Smooth muscle cell of the brain vasculature (primary cell): ENCODE measurements at regions not wholly inside any gene's neighbourhood (a gene's known extent, or its start where the extent isn't known, plus 50 kb on each side); places are given as distances from the start of the nearest gene placed in this dataset.
"Not testable (repeated sequence)": the region's sequence is repeated elsewhere in the genome, so short reads cannot be mapped to it uniquely, and the experiment has no call there.

Experiments used
- DNase-seq: peaks from one replicate; pipeline ENCODE4 v3.0.0-alpha.2; 2012; ENCODE audit warnings: low read depth, low spot score

DNA sequence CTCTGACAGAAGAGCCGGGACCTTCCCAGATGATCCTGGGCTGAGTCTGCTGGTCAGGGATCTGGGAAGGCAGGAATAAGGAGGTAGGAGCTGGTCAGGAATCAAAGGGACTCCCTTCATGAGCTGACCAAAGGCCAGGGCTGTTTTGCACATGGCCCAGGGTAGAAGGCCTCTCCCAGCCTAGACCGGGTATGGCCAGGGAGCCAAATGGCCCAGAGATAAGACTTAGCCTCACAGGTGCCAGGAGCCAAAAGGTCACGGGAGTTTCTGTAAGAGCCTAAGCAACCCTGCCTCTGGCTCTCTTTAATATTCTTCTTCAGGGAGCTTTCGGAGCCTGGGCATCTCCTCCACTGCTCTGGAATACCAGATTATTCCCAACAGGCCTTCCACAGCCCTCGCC, 191.3 kb upstream of the PWP1 start:
- no peak for DNase-seq

DNA sequence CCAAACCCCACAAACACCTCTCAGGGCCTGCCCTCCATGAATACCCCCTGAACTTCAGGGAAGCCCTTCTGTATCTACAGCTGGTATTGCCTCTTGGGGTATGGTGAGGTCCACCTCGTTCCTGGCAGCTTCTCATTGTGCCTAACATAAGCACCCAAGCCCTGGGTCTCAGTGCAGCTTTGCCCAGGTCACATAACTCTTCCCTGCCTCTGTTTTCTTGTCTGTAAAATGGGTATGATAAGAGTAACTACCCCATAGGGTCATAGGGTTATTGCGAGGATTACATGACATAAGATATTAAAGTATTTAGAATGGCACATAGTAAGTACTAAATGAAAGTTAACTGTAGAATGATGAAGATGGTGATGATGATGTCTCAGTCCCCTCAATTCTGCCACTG, 190.0 kb upstream of the PWP1 start:
- no peak for DNase-seq

DNA sequence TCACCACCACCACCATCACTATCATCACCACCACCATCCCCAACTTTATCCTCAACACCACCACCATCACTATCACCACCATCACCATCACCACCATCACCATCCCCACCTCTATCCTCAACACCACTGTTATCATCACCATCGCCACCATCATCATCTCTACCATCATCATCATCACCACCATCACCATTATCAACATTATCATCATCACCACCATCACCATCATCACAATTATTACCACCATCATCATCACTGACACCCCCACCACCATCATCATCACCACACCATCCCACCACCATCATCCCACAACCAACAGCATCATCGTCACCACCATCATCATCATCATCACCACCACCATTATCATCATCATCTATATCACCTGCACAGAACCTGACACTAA, 188.4 kb upstream of the PWP1 start:
- no peak for DNase-seq

DNA sequence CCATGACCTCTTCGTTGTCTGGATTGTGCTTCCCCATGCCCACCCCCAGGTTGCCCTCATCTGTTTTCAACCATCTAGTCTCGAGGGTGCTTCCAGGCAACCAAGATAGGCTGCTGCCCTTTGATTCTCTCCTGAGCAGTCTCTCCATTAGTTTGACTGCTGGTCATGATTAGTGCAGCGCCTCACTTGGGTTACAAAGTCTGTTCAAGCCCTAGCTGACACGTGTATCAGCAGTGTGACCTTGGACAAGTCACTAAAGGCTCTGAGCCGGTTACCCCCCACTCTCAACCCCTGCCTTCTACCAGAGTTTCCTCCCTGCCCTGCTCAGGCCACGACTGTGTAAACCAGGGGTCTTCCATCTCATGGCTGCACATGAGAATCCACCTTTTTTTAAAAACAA, 185.3 kb upstream of the PWP1 start:
- no peak for DNase-seq

DNA sequence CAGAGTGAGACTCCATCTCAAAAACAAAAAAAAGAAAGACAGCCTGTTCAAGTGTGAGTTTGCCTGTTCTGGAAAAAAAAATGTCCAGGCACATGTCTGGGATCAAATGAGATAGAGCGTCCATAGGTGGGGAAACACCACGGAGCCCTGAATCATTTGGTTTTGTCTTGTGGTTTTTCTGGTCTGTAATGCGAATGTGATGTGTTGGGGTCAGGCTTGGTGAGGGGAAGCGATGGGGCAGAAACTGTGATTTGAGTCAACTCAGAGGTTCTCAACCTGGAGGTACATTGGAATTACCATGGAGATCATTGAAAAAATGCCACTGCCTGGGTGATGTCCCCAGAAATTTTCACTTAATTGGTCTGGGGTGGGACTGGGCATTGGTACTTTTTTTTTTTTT, 183.9 kb upstream of the PWP1 start:
- DNase-seq = no peak

DNA sequence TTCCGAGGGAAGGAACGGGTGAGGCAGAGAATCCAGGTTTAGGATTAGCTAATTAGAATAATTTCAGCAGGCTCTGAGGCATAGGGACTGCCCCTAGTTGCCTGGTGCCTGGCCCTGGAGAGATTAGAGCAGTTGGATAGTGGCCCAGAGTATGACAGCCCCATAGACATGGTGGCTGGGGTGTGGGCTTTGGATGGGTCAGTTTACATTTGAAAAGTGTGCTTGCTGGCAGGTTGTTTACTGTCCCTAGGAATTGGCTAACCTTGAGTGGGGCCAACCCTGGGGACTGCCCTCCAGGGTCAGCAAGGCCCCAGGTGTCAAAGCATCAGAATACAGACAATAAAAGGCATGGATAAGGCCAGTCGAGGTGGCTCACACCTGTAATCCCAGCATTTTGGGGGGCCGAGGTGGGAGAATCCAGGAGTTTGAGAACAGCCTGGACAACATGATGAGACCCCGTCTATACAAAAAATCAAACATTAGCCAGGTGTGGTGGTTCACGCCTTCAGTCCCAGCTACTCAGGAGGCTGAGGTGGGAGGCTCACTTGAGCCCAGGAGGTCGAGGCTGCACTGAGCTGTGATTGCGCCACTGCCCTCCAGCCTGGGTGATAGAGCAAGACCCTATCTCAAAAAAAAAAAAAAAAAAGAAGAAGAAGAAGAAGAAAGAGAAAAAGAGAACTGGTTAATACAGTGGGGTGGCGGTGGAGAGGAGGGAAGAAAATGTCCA, 182.3 kb upstream of the PWP1 start:
- no peak for DNase-seq

DNA sequence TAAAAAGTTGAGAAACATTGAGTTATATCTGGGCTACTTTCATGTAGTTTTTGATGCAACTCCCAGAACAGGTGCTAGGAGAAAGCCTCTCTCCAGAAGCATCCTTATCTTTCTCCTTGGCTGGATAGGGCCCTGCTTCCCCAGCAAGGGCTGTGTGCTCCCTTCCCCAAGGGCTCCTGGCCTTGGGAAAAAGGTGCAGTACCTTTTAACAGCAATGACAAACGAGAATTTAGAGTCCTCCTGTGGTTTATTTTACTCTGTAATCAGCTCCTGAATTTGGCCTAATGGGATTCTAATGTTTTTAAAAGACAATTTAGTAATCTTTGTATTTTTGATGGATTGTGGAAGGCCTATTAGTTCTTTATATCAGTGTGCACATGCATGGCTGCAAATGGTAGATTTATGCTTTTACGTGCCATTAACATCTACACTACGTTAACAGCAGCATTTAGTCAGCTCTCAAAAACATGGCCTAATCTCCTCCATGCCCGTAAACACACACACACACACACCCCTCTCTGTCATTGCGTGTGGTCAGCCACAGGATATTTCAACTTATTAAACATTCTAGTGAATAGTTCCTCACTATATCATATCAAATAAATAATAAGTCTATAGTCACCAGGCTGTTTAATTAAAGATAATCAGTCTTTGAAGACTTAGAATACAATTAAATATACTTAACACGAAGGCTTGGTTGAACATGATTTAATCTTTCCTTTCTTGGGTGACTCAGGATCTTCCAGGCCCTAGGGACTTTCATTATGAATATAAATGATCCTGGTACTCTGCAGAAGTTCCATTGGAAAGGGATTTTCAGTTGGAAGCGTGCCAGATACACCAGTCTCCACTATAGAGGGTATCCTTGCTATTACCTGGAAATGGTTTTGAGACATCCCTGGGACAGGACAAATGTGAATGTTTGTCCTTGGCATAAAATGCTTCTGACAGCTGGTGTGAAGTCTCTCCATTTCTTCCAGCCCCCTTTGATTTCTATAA, 181.4 kb upstream of the PWP1 start:
- no peak for DNase-seq

DNA sequence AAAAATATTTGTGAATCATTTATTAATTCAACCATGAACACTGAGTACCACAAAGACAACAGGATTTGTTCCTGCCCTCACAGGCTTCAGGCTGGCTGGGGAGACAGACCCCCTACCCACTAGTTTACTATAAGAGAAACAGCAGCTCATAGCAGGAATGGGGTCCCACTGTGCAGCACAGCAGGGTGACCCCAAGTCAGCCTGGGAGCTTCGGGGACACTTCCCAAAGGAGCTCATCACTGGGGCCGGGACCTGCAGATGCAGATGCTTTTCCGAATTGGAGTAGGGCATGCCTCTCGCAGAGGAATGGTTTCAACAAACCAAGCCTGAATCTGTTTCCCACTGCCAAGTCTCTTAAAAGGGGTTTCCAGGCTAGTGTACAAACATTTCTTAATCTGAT, 176.2 kb upstream of the PWP1 start:
- no peak for DNase-seq

DNA sequence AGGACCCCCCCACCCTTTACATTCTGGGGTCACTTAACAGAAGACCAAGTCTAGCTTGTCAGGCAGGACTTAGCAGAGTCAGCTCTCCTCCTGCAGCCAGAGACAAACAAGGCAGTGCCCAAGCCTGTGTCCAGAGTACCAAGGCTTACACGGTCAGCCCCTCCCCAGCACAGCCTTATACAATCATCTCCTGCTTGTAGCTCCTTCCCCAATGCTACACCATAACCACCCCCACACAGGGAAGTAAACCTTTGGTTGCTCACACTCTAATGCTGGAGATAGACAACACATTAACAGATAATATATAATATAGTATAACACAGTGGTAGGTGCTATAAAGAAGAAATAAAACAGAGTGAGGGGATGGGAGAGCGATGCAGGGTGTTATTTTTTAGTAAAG, 175.4 kb upstream of the PWP1 start:
- DNase-seq = no peak

DNA sequence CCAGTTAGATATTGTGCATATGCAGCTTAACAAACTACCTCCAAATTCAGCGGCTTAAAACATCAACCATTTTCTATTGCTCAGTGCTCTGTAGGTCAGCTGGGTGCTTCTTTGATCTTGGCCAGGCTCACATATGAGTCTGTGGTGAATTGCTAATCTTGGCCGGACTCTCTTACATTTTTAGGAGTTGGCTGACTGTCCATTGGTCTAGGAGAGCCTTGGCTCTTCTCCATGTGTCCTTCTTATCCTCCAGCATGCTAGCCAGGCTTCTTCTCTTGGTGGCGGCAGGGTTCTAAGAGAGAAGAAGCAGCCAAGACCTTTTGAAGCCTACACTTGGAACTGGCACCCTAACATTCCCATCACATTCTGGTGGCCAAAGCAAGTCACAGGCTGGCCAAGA, 174.3 kb upstream of the PWP1 start:
- no peak for DNase-seq

DNA sequence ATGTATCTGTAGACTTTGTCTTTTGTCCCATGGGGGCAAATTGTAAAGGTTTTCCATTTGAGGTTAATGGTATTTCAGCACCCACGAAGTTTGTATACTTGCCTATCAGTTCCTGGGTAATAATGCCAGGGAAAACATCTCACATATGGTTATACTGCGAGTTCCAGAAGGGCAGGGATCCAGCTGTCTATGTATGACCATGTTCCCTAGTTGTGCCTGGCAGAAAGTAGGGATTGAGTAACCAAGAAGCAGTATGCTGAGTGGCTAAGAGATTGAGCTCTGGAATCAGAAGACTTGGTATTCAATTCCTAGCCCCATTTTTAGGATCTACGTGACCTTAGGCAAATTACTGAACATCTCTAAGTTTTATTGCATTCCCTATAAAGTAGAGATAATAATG, 173.2 kb upstream of the PWP1 start:
- no peak for DNase-seq

DNA sequence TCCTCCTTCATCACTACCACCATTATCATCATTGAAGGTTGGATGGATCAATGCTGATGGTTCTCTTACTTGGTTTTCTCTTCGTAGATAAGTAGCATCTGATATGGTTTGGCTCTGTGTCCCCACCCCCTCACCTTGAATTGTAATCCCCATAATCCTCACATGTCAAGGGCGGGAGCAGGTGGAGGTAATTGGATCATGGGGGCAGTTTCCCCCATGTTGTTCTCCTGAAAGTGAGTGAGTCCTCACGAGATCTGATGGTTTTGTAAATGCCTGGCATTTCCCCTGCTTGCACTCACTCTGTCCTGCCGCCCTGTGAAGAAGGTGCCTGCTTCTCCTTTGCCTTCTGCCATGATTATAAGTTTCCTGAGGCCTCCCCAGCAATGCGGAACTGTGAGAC, 172.4 kb upstream of the PWP1 start:
- DNase-seq = no peak

DNA sequence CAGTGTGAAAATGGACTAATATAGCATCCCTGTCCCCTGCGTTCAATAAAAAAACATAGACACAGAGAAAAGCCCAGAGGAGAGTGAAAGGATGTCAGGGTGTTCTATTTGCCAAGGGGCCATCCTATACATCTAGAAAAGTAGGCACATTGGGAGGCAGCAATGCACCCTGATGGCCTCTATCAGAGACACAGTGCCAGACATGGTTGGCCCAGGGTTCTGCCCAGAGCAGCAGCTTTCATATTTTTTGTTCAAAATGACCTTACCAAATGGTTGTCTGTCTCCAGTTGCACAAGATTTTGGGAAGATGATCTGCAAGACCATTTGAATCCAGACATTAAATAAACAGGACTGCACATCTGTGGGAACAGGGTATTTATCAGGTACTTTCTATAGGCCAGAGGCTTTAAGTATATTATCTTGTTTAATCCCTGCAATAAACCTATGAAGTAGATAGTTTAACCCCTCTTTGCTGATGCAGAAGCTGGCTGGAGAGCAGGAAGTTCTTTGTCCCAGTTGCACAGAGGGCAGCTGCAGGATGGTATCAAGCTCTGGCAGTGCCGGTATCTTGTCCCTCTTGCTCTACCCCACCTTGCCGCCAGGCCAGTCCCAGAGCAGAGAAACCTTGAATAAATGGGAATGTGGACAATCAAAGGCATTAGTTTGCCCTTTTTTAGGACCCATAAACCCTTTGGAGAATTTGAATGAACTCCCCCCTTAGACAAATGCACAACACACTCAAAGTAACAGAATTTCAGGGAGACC, 171.8 kb upstream of the PWP1 start:
- DNase-seq = no peak

DNA sequence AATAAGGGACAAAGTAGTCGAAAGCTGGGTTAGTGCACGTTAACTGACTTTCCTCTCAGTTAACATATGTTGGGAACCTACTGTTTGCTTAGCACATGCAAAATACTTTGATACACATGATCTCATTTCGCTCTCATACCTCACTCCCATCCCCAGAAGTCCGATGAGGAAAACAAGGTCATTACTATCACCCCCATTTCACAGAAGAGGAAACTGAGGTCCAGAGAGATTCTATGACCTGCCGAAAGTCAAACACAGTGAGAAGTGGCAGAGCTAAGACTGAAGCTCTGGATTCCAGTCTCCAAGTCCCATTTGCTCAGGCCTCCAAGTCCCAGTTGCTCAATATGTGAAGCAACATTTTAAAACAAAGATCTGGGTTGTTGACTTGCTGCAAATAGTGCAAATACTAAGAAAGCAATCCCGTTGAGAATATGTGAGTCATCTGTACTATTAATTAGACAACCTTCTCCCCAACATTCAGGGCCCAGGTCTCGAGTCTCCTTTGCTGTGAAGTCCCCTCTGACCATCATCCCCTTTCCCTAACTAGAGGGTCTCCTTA, 170.6 kb upstream of the PWP1 start:
- DNase-seq = no peak

DNA sequence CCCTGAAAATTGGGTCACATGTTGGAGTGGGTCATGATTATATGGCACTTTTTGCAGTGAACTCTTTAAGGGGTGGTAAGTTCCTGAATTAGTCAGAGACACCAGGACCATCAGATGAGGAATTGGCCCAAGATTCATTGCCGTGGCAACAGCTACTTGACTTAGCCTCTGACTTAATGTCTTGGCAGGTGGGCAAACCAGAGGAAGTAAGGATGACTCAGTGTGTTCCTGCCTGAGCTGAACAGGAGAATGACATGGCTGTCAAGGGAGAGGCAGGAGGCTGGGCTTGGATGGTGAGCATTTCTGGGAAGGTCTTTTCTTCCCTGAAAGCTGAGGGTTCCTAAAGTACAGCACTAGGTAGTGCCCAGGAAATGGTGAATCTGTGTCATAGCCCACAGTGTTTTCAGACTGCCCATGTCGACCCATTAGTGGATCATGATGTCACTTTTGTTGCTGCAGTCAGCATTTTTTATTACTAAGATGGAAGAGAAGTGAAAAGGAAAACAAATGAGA, 170.1 kb upstream of the PWP1 start:
- peak; percentile 73 for DNase-seq

DNA sequence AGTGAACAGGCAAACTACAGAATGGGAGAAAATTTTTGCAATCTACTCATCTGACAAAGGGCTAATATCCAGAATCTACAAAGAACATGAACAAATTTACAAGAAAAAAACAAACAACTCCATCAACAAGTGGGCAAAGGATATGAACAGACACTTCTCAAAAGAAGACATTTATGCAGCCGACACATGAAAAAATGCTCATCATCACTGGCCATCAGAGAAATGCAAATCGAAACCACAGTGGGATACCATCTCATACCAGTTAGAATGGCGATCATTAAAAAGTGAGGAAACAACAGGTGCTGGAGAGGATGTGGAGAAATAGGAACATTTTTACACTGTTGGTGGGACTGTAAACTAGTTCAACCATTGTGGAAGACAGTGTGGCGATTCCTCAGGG, 167.8 kb upstream of the PWP1 start:
- DNase-seq = not testable (repeated sequence)

DNA sequence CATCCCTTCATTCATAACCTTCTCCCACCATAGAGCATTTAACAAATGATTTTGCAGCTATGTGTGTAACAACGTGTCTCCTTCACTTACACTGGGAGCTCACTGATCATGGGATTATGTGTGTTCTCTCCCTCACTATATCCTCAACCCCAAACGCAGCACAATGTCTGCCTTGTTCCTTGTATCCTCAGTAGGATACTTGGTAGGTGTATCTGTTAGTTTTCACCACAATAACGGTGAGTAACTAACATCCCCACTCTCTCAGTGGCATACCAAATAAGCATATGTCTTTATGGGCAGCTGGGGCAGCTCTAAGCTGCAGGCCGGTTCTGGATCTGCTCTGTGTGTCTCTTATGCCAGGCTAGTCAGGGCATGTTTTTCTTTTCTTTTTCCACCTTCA, 166.7 kb upstream of the PWP1 start:
- no peak for DNase-seq

DNA sequence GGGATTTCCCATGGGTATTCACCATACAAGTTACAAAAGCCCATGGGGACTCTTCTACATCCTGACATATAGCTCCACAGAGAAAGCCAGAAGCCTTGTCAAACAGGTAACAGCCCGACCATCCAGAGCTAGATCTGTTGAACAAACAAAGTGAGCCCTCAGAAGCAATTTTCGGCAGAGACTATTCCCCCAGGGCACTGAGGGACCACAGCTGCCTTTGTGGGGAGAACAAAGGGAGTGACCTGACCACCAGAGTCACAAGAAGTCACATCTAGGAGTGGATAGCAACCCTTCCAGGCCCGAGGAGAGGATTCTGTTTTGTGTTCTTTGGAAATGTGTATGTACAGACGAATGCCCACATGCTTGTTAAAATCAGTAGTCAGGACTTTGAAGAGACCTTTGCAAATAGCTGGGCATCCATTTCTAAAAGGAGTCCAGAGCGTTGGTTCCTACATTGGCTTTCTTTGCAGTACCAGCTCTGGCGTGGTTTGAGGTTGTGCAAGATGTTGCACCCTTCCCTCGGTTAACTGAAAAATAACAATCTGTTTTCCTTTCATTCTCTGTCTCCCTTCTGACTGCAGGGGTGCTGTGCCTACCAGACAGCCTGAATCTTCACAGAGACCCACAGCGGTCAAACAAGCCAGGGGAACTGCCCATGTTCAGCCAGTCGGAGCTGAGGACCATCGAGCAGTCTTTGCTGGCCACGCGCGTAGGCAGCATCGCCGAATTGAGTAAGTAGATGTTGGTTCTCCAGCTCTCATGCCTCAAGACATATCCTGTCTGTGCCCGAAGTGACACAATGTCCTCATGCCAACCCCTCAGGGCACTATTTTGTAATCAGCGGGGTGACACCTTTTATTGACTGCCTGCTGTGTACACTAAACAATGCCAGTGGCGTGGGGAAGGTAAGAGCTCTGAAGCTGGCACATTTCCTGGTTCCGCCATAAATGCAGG, 165.4 kb upstream of the PWP1 start:
- no peak for DNase-seq

DNA sequence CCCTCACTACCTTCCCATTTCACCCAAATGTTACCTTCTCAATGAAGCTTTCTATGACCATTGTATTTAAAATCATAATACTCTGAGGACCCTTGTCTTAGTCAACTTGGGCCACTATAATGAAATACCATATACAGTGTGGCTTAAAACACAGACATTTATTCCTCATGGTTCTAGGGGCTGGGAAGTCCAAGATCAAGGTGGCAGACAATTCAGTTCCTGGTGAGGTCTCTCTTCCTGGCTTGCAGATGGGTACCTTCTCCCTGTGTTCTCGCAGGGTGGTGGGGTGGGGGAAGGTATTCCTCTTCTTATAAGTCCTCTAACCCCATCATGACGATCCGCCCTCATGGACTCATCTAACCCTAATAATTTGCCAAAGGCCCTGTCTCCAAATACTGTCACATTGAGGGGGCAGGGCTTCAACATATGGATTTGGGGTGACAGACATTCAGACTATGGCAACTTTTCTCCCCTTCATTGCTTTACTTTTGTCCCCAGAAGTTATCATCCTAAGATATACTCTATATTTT, 163.7 kb upstream of the PWP1 start:
- DNase-seq = no peak
